PC-9 (cell line): ENCODE measurements at regions not wholly inside any gene's neighbourhood (a gene's known extent, or its start where the extent isn't known, plus 50 kb on each side); places are given as distances from the start of the nearest gene placed in this dataset.

ENCODE experiments used
- EZH2 ChIP-seq: fragments of 200-600 bp; sonication (generic); IDR thresholded peaks from 2 replicates; pipeline ENCODE4 v1.8.0; 2017; ENCODE audit warnings: antibody characterized with exemption, low read depth
- TF ChIP-seq, protein P1 (sequence below): fragments of 200-600 bp; sonication (generic); conservative IDR thresholded peaks from 2 replicates; pipeline ENCODE4 v1.6.1; 2017; ENCODE audit warnings: mixed run types, antibody characterized with exemption, mild to moderate bottlenecking, moderate library complexity

- TF ChIP-seq, protein P1, sequence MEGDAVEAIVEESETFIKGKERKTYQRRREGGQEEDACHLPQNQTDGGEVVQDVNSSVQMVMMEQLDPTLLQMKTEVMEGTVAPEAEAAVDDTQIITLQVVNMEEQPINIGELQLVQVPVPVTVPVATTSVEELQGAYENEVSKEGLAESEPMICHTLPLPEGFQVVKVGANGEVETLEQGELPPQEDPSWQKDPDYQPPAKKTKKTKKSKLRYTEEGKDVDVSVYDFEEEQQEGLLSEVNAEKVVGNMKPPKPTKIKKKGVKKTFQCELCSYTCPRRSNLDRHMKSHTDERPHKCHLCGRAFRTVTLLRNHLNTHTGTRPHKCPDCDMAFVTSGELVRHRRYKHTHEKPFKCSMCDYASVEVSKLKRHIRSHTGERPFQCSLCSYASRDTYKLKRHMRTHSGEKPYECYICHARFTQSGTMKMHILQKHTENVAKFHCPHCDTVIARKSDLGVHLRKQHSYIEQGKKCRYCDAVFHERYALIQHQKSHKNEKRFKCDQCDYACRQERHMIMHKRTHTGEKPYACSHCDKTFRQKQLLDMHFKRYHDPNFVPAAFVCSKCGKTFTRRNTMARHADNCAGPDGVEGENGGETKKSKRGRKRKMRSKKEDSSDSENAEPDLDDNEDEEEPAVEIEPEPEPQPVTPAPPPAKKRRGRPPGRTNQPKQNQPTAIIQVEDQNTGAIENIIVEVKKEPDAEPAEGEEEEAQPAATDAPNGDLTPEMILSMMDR: no peak
- TF ChIP-seq EZH2: no peak
These were observed 338.9 kb downstream of the GADD45G start for GRCh38 chr9:89943728-89944127.
